GM12874 (cell line): ENCODE measurements at regions not wholly inside any gene's neighbourhood (a gene's known extent, or its start where the extent isn't known, plus 50 kb on each side); places are given as distances from the start of the nearest gene placed in this dataset.

ENCODE experiments used
- TF ChIP-seq, protein P1 (sequence below): IDR thresholded peaks from 2 replicates; pipeline ENCODE4 v1.5.1; 2011; ENCODE audit warnings: low read depth, mild to moderate bottlenecking, control low read depth, low read length, moderate library complexity; ENCODE audit not compliant: insufficient read depth

GRCh38 chr4:60743654-60744053 lies 456.5 kb upstream of the ADGRL3 start:
- TF ChIP-seq, protein P1, sequence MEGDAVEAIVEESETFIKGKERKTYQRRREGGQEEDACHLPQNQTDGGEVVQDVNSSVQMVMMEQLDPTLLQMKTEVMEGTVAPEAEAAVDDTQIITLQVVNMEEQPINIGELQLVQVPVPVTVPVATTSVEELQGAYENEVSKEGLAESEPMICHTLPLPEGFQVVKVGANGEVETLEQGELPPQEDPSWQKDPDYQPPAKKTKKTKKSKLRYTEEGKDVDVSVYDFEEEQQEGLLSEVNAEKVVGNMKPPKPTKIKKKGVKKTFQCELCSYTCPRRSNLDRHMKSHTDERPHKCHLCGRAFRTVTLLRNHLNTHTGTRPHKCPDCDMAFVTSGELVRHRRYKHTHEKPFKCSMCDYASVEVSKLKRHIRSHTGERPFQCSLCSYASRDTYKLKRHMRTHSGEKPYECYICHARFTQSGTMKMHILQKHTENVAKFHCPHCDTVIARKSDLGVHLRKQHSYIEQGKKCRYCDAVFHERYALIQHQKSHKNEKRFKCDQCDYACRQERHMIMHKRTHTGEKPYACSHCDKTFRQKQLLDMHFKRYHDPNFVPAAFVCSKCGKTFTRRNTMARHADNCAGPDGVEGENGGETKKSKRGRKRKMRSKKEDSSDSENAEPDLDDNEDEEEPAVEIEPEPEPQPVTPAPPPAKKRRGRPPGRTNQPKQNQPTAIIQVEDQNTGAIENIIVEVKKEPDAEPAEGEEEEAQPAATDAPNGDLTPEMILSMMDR = no peak

DNA sequence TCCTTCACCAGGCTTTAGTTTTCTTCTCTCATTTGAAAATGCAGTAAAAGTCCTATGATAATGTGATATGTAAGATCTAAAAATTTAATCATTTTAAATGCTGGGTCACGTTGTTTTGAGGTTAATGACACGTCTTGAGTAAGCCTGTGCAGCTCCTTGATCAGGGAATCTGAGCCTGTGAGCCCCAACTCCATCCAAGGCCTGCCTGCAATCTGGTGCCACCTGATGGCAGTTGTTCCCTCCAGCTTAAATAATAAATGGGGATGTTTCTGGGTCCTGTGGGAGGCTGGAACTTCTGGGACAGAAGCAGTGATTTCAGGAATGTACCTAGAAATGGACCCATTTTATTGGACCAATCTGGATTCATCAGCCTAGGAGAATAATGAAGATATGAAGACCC lies 455.4 kb upstream of the ADGRL3 start:
- TF ChIP-seq, protein P1 = no peak

GRCh38 chr4:60745800-60746571 lies 454.1 kb upstream of the ADGRL3 start:
- TF ChIP-seq, protein P1 = no peak

DNA sequence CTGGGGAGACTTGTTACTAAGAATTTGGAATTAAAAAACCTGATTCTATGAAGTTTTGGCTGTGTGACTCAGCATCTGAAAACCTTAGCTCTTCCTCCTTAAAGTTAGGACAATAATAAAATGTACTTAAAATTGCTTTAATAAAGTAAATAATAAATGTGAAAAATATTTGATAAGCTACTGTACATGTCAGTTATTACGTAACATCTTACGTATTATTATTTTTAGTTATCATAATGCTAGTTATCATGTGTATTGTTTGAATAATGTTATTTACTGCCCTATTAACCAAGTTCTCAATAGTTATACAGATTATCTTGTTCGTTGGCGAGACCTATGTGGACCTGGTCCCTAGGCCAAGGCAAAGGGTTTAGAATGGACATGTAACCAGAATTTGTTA lies 449.2 kb upstream of the ADGRL3 start:
- TF ChIP-seq, protein P1 = no peak

DNA sequence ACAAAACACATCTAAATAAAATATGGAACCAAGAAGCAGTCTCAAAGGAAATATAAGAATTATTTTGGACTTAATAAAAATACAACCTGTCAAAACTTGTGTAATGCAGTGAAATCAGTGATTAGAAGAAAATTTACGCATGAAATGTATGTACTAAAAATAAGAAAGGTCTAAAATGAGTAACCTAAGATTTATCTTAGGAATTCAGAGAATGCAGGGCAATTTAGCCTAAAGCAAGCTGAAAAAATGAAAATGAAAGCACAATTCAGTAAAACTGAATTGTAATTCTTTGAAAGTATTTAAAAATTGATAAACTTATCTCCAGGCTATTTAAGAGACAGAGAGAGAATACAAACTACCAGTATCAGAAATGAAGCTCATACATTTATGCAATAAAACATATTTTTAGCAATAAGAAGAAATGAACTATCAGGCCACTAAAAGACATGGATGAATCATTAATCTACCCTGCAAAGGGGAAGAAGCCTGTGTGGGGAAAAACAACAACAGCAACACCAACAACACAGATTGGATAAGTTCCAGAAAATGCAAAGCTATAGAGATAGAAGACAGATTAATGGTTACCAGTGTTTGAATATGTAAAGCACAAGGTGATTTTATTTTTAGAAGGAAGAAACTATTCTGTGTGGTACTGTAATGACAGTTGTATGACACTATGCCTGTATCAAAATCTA lies 442.0 kb upstream of the ADGRL3 start:
- TF ChIP-seq, protein P1 = no peak

DNA sequence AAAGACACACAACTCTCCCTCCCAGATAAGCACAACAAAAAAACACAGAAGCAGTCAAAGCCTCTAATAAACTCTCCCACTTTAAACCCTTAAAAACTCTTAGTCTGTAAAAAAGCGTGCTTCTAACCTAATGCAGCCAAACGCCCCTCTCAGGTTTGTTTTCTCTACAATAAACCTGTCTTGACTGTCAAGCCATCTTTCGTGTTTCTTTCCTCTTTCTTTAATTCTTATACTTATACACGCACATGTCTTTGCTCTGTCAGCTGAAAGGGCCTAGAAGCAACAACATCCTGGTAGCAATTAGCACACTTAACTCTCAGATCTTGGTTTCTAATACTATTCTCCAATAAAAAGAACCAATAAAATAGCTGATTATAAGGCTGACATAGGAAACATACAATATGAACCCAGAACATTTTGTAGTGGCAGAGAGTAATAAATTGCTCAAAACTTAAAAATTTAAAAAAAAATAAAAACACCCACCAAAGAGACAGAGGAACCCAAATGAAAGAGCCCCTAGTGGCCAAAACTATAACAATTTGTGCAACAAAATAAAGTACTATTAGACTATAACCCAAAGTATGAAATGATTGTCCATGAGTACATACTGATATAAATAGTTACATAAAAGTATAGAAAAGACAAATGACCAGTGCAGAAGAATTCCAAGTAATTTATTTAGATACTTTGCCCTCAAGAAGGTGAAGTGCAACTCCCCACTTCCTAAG lies 440.4 kb upstream of the ADGRL3 start:
- TF ChIP-seq, protein P1 = 0 out of 2 replicates have a peak, but pooled peaks have one; percentile 4

DNA sequence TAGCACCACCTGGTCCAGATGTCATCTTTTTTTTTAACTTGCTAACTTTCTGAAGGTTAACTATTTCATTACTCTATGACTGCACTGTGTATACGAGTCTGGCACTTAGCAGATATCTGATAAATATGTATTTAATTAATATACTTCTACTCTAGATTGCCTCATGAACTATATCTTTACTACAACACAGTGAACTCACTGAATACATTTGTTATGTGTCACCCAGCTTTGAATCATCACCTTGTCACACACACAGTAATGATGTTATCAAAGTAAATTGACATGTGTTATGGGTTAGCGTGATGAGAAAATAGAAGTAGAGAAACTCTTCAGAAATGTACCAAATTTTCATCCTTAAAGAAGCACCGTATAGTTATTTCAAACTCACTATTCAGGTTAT lies 419.3 kb upstream of the ADGRL3 start:
- TF ChIP-seq, protein P1 = no peak
